Heart right ventricle (tissue), 16 donors: ENCODE measurements at regions not wholly inside any gene's neighbourhood (a gene's known extent, or its start where the extent isn't known, plus 50 kb on each side); places are given as distances from the start of the nearest gene placed in this dataset.

Source experiments
- ATAC-seq, 8 donors: fragments of 200-7000 bp; cut with Tn5 transposase; one replicate each; pipeline ENCODE4 v1.9.1; 2020; ENCODE audit warnings: mild to moderate bottlenecking in 8 of 8, moderate library complexity in 8 of 8, moderate number of reproducible peaks in 1 of 8
- DNase-seq, 2 donors: peaks; one replicate each; pipeline ENCODE4 v3.0.0-alpha.2; 2020
- H3K27ac ChIP-seq, 10 donors: fragments of 200-600 bp; sonication (generic) in 2 of 10; one replicate each; pipeline versions ENCODE4 v1.5.0 to v1.8.0; 2020 to 2022; ENCODE audit warnings: mild to moderate bottlenecking in 3 of 10
- H3K27me3 ChIP-seq, 7 donors: fragments of 200-600 bp; one replicate each; pipeline ENCODE4 v1.8.0; 2021 to 2022; ENCODE audit warnings: mild to moderate bottlenecking in 2 of 7
- H3K36me3 ChIP-seq, 9 donors: fragments of 200-600 bp; sonication (generic) in 1 of 9; one replicate each; pipeline versions ENCODE4 v1.5.0 to v1.8.0; 2020 to 2022; ENCODE audit warnings: mild to moderate bottlenecking in 2 of 9
- H3K4me1 ChIP-seq, 9 donors: fragments of 200-600 bp; sonication (generic) in 1 of 9; one replicate each; pipeline versions ENCODE4 v1.5.0 to v1.8.0; 2020 to 2022; ENCODE audit warnings: mild to moderate bottlenecking in 4 of 9
- H3K4me3 ChIP-seq, 10 donors: fragments of 200-600 bp; sonication (generic) in 2 of 10; one replicate each; pipeline versions ENCODE4 v1.5.0 to v1.8.0; 2020 to 2022; ENCODE audit warnings: mild to moderate bottlenecking in 7 of 10, moderate library complexity in 2 of 10
- H3K9me3 ChIP-seq, 11 donors: fragments of 200-600 bp in 10 of 11; sonication (generic) in 2 of 11; one replicate each; pipeline versions ENCODE4 v1.5.0 to v1.8.0; 2013 to 2022; ENCODE audit warnings: mild to moderate bottlenecking in 2 of 11, control low read depth in 1 of 11, moderate library complexity in 1 of 11
- WGBS, 2 donors: extraction: QIAGEN DNeasy Blood & Tissue Kit; methylation state at CpG; one replicate each; pipeline ENCODE4 v1.1.7; 2013; ENCODE audit warnings: inconsistent platforms in 1 of 2; 5-methylcytosine and 5-hydroxymethylcytosine counted together
- intact Hi-C, 10 donors: fragments of 100-400 bp; cut with DNase I; formaldehyde crosslinking; loops; one replicate each; pipeline versions ENCODE4 v1.11.1 to v1.14.2; 2022
- TF ChIP-seq, protein P1 (sequence below), 9 donors: fragments of 200-600 bp; sonication (generic) in 2 of 9; IDR thresholded peaks; one replicate each; pipeline versions ENCODE4 v1.5.0 to v1.8.0; 2021 to 2022; ENCODE audit warnings: antibody characterized with exemption in 9 of 9, mild to moderate bottlenecking in 5 of 9, moderate library complexity in 1 of 9
- donor health status: Arrhythmogenic right ventricular cardiomyopathy.
- donor health status: ischemic (EF 13 %, LVEDD 7.1; RV severe dilation, severe dysfunction).
- donor health status: healthy with polysubstance abuse.
- donor health status: DM: no; HTN: yes; CAD: no.
- donor health status: DM: no; HTN: no; CAD: no.
- donor health status: ischemic (EF 25% LVEDD 6.9; RV normal size, moderate dysfunction).
- donor health status: ischemic (EF 25% LVEDD 5.7; RV mildly dilated, moderate dysfunction).
- donor health status: healthy.
- donor health status: DM: yes; HTN: yes; CAD: no.
- donor health status: Ischemic cardiomyopathy.
- donor health status: ischemic (EF 35%, LVEDD 5.7; RV mildly dilated, moderate dysfunction).
- donor health status: nonischemic (EF 11% LVEDD 7.7; RV severe dilation, severe dysfunction).
- donor health status: DM: yes; HTN: yes; CAD: no.
- donor health status: PGD.
- donor health status: ischemic (EF 29% LVEDD 5.4; RV normal size, mild dysfunction).
- donor health status: nonischemic (EF 23%, LVEDD 6.1; RV moderate dilation, normal function).

DNA sequence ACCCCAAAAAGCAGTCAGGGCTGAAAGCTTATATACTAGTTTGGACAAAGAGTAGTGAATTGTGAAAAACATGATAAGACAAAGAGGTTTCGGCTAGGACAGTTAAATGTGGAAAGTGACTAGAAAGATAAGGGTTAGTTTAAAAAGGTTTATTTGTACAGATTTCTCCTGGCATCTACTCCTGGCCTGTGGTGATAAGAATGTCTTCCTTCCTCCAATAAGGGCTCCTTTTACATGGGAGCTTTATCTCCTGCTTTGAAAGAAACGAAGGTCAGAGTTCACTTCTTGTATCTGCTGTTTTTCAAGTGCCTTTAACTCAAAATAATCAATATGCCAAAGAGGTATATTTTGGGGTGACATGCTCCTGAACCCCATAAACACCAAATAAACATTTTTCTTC, 776.1 kb upstream of the COX7C start:
- 33 to 40% methylated on average over 2 of the region's 2 CpGs for WGBS, 2 donors
- Histone ChIP-seq H3K4me3 (no peak overlapping the region), H3K4me1 (no peaks in the 10 kb centered on the region), H3K9me3 (peaks cover 0 to 5% (median 0%) of the 10 kb centered on the region in 11 donors), H3K27me3 (no peaks in the 10 kb centered on the region), H3K36me3 (no peaks in the 10 kb centered on the region), H3K27ac (no peak overlapping the region)
- TF ChIP-seq, protein P1, sequence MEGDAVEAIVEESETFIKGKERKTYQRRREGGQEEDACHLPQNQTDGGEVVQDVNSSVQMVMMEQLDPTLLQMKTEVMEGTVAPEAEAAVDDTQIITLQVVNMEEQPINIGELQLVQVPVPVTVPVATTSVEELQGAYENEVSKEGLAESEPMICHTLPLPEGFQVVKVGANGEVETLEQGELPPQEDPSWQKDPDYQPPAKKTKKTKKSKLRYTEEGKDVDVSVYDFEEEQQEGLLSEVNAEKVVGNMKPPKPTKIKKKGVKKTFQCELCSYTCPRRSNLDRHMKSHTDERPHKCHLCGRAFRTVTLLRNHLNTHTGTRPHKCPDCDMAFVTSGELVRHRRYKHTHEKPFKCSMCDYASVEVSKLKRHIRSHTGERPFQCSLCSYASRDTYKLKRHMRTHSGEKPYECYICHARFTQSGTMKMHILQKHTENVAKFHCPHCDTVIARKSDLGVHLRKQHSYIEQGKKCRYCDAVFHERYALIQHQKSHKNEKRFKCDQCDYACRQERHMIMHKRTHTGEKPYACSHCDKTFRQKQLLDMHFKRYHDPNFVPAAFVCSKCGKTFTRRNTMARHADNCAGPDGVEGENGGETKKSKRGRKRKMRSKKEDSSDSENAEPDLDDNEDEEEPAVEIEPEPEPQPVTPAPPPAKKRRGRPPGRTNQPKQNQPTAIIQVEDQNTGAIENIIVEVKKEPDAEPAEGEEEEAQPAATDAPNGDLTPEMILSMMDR (IDR thresholded peaks at IDR 0.05) = no peak
- no peak for DNase-seq
- no peak for ATAC-seq
- intact Hi-C loops = no loop called here

DNA sequence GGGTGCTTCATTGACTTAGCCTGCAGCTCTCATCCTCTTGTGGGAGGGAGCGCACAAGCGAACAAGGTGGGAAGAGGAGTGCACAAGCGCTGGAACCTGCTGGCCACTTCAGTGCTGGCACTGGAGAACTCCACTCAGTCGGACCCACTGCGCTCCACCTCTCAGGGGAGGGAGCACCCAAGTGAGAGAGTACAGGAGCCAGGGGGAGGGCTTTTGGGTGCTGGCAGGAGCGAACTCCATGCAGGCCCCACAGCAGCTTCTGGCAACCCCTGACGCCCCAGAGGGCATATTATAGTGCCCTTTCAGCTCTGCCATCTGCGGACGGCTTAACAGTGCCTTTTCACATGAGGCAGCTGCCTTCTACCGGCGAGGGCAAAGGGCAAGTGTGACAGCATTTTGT, 774.2 kb upstream of the COX7C start:
- no peaks in the 10 kb centered on the region for H3K27me3 ChIP-seq
- H3K36me3 ChIP-seq = no peaks in the 10 kb centered on the region
- no peak overlapping the region for H3K4me3 ChIP-seq
- 86 to 87% methylated on average over 11 of the region's 11 CpGs for WGBS, 2 donors
- intact Hi-C loops = no loop called here
- peaks cover 0 to 5% (median 0%) of the 10 kb centered on the region in 11 donors for H3K9me3 ChIP-seq
- TF ChIP-seq, protein P1 (IDR thresholded peaks at IDR 0.05) = no peak
- no peak overlapping the region for H3K27ac ChIP-seq
- ATAC-seq = no peak
- no peaks in the 10 kb centered on the region for H3K4me1 ChIP-seq
- DNase-seq = no peak

GRCh38 chr5:85849411-85849810, 768.3 kb upstream of the COX7C start:
- Histone ChIP-seq H3K27me3 (no peaks in the 10 kb centered on the region), H3K4me1 (no peaks in the 10 kb centered on the region), H3K4me3 (no peak overlapping the region), H3K9me3 (peaks cover 0 to 5% (median 0%) of the 10 kb centered on the region in 11 donors), H3K27ac (no peak overlapping the region), H3K36me3 (no peaks in the 10 kb centered on the region)
- intact Hi-C loops = no loop called here
- 64 to 74% methylated on average over 4 of the region's 4 CpGs for WGBS, 2 donors
- no peak for DNase-seq
- TF ChIP-seq, protein P1 (IDR thresholded peaks at IDR 0.05) = no peak
- ATAC-seq = no peak

DNA sequence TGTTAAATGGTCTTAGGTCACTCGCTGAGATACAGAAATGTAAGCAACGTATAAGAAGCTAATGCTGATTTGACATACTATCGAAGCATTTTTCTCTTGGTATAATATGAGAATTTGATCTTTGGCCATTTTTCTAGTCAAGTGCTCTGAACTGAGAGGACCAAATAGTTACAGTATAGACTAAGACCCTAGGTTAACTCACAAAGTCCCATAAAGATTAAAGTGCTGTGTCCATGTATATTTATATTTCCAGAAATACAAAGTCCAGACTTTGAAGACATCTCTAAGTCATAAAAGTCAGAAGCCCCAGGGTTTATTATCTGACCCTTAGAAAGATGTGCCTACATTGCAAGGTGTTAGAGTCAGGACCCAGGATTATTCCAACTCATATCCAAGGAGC, 752.4 kb upstream of the COX7C start:
- no peaks in the 10 kb centered on the region for H3K36me3 ChIP-seq
- no peaks in the 10 kb centered on the region for H3K4me1 ChIP-seq
- ATAC-seq (no peak), DNase-seq (no peak)
- H3K27me3 ChIP-seq = no peaks in the 10 kb centered on the region
- H3K4me3 ChIP-seq = no peak overlapping the region
- intact Hi-C loops = no loop called here
- TF ChIP-seq, protein P1 (IDR thresholded peaks at IDR 0.05) = no peak
- peaks cover 0 to 16% (median 0%) of the 10 kb centered on the region in 11 donors for H3K9me3 ChIP-seq
- 94% methylated on average over 3 of the region's 3 CpGs for WGBS, 2 donors
- H3K27ac ChIP-seq = no peak overlapping the region
